GM18517 (cell line): ENCODE measurements at regions not wholly inside any gene's neighbourhood (a gene's known extent, or its start where the extent isn't known, plus 50 kb on each side); places are given as distances from the start of the nearest gene placed in this dataset.
A peak's percentile ranks its signal among the peaks of the same experiment; 100 is the strongest.

Source experiments
- ATAC-seq: cut with Tn5 transposase; IDR thresholded peaks from one replicate; pipeline ENCODE4 v1.9.1; 2021; ENCODE audit warnings: mild to moderate bottlenecking, moderate library complexity; ENCODE audit not compliant: unreplicated experiment

- ATAC-seq: no peak
Observed at GRCh38 chr3:46091741-46092701, 64.7 kb upstream of the XCR1 start.

- ATAC-seq: no peak
Observed at GRCh38 chr3:46091046-46091445, 63.8 kb upstream of the XCR1 start.

GRCh38 chr3:46090161-46090591 lies 62.9 kb upstream of the XCR1 start:
- no peak for ATAC-seq

- peak; percentile 57 for ATAC-seq
Observed at GRCh38 chr3:46089237-46090011, 62.1 kb upstream of the XCR1 start.

GRCh38 chr3:46087871-46088270 lies 60.6 kb upstream of the XCR1 start:
- ATAC-seq: no peak

- no peak for ATAC-seq
Observed at GRCh38 chr3:46086986-46087385, 59.7 kb upstream of the XCR1 start.

GRCh38 chr3:46086083-46086437 lies 58.8 kb upstream of the XCR1 start:
- ATAC-seq: no peak

- no peak for ATAC-seq
Observed at GRCh38 chr3:46085421-46086082, 58.3 kb upstream of the XCR1 start.

GRCh38 chr3:46083956-46084355 lies 56.7 kb upstream of the XCR1 start:
- ATAC-seq: no peak

GRCh38 chr3:46082849-46083248 lies 55.6 kb upstream of the XCR1 start:
- no peak for ATAC-seq

- no peak for ATAC-seq
Observed at GRCh38 chr3:46082021-46082420, 54.7 kb upstream of the XCR1 start.

- ATAC-seq: no peak
Observed at GRCh38 chr3:46080969-46081345, 53.7 kb upstream of the XCR1 start.

GRCh38 chr3:46080124-46080968 lies 53.1 kb upstream of the XCR1 start:
- no peak for ATAC-seq

GRCh38 chr3:46078712-46079400 lies 51.6 kb upstream of the XCR1 start:
- peak; percentile 74 for ATAC-seq
